ELR (cell line): ENCODE measurements at regions not wholly inside any gene's neighbourhood (a gene's known extent, or its start where the extent isn't known, plus 50 kb on each side); places are given as distances from the start of the nearest gene placed in this dataset.
"Not testable (repeated sequence)": the region's sequence is repeated elsewhere in the genome, so short reads cannot be mapped to it uniquely, and the experiment has no call there.

Experiments
- DNase-seq: peaks from one replicate; pipeline ENCODE4 v3.0.0-alpha.2; 2015; ENCODE audit warnings: low read depth

DNA sequence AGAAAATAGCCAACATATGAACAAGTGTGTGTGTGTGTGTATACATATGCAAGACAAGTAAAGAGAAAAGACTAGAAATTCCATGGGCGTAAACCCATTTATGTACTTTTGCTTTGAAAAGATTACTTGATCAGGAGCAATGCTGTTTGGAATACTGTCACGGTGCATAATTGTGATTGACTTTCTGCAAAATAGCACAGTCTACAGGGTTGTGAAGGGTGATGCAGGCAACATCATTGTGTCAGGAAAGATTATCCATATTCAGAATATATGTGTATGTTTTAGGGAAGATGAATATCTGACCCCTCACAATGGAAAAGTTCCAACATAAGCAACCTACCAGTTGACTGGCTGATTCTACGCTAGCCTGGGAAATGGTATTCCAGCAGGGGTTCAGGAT is 307.7 kb downstream of the JRKL start:
- DNase-seq: no peak

DNA sequence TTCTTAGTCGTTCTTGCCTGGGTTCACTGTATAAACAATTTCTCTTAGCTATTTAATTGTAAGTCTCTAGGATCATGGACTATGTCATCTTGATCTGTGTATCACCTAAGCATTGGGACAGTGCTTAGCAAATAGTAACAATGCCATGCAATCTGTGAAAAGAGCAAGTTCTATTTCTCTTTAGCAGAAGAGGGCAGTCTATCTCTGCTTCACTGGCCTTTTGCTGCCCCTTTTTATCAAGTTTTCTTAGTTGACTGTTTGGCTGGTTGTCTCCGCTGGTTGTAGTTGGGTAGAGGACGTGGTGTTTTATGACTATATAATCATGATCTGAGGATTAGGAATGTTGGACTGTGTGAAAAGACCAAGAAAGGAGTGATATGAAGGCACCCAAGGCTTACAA is 315.0 kb downstream of the JRKL start:
- peak; percentile 11 for DNase-seq

DNA sequence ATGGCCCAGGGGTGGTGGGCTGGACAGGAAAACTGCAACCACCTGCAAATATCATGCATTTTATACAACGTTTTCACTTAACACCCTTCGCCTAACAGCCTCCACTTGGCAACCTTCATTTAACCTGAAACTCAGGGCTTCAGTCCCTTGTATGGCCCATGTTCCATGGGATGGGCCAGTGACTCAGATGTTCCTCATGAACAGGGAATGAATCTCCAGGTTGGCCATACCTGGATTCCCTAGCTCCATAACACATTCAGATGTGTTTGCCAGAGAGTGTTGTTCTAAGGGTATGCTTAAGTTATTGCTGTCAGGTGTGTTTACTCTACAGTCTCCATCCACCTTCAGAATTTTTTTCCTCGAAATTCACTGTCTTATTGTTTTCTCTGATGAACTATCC is 316.9 kb downstream of the JRKL start:
- no peak for DNase-seq

DNA sequence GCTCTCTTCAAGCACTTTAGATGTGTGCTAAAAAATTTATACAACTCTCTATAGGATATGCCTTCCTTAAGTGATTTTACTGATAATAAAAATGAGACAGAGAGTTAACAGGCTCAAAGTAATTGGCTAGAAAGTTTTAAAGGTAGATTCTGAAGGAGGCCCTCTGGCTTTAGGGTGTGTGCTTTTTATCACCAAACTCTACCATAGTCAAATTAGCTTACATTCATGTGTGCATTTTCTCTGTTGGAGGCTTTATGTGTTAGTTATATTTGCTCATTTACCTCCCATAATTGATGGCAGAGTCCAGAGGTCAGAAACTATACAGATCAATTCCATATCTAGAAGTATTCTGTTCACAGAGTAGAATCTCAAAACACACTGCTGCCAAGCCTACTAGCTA is 317.5 kb downstream of the JRKL start:
- DNase-seq: no peak

DNA sequence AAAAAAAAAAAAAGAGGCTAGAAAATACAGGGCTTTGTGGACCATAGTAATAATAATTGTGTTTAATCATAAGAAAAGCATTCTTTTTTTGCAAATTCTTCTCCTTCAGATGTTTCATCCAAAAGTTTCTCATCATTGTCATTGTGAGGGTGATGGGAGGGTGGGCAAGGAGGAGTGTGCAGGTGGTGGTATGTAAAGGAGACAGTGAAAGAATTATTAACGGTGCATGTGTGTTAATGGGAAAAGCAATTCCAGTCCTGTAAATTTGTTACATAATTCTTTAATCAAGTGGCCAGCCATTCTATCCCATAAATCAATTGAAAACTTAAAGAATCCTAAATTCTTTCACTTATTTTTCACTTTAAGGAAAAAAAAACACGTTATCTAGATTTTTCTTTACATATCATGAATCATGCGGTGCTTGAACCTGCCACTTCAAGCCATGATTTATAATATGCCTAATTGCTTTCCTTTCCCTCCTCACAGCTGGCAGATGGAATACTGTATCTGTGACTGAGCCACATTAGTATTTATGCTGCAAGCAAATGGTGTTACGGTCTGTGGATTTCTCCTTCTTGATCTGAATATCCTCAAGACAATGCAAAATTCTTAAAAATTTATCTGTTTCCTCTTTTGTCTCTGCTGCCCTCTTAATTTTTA is 318.5 kb downstream of the JRKL start:
- DNase-seq: no peak

DNA sequence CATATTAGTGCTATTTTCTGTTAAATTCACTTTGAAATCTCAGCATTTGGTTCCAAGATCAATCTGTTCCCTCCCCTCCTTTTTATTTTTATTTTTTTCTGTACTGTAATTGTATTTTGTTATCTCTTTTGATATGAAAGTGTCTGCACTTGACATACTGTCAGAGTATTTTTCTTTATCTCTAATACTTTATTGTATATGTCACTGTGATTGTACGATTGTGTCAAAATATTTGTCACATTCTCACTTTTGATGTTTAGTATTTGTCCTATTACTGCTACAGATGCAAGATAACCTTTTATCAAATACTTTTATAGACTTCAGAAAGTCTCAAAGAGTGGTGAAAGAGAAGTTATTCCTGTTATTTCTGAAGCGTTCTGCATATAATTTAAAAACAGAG is 323.5 kb downstream of the JRKL start:
- no peak for DNase-seq

DNA sequence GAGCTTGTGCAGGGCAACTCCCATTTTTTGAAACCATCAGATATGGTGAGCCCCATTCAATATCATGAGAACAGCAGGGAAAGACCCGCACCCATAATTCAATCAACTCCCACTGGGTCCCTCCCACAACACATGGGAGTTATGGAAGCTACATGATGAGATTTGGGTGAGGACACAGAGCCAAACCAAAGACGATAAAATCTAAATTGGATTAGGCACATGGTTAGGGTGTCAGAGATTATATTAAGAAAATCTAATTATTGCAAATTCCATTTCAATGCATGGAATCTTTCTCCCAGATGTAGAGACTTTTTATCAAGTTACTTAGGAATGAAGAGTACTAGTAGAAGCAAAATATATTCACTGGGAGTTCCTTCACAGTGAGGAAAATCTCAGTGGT is 324.9 kb downstream of the JRKL start:
- DNase-seq: no peak

DNA sequence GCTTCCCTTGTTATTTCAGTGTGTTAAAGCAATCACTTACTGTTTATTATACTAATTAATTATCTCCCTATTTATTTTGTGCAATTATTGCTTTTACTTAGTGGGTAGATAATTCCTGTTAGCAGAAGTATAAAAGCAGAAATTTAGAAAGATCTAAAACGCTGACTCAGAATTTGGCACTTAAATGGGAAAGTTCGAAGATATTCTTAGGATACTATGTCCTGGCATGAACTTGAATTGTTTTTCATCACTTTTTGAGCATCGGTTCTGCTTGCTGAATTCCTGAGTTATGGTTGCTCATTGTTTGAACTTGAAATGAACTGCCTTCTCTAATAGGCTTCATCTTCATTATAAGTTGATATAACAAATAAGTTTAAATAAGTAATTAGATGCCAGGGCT is 325.4 kb downstream of the JRKL start:
- DNase-seq: no peak

DNA sequence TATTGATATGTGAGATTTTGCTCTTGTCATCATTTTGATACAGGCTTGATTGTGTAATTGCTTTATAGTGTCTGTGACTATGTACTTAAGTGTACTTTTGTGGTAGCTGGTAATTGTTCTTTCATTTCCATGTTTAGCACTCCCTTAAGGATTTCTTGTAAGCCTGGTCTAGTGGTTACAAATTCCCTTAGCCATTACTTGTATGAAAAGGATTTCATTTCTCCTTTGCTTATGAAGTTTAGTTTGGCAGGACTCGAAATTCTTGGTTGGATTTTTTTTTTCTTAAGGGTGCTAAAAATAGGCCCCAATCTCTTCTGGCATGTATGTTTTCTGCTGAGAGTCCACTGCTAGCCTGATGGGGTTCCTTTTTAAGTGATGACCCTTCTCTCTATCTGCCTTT is 346.8 kb downstream of the JRKL start:
- DNase-seq: no peak

DNA sequence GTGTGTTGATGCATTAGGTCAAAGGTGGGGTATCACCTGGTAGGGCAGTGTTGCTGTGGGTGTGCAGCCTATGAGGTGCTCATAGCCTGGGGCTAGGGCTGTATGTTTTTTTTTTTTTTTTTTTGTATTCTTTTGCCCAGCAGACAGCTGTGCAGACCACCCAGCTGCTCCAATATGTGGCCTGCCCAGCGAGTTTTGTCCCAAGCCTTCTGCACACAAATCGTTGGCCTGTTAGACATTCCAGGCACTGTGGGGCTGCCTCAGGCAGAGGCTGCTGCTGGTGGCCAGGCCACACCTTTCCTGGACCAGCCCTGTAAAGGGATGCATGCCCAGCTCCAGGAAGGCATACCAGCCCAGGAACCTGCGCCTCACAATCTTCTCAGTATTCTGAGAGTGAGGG is 348.5 kb downstream of the JRKL start:
- DNase-seq: no peak

DNA sequence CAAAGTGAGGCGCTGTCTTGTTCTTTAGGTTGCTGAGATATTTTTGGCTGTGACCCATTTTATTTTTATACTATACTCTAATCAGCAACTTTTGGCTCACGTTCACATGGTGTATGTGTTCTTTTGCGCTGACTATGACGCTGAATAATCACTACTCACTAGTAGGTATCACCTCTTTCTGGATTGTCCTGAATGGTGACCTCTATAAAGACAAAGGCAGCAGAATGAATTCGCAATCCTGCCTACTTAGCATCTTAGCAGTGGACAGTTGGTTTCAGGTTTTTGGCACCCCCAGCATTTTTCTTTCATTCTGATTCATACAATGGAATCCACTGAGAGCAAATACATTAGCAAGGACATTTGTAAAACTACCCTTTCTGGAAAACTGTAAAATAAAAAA is 351.3 kb downstream of the JRKL start:
- peak; percentile 2 for DNase-seq

DNA sequence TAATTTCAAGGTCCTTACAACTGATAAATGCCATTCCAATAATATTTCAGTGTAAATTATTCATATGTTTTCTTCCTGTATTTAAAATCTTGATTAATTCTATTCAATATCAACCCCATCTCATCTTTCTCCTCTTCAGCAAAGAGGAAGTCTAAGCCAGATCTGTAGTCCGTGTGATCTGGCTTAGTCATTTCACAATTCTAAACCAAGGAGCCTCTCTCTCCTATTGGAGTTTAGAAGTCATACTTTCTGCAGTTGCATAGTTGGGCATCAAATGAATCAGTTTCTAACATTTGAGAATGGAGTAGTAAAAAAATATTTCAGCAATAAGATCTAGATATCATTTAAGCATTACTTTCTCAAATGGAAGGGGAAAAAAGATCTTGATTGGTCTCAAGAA is 354.9 kb downstream of the JRKL start:
- no peak for DNase-seq

DNA sequence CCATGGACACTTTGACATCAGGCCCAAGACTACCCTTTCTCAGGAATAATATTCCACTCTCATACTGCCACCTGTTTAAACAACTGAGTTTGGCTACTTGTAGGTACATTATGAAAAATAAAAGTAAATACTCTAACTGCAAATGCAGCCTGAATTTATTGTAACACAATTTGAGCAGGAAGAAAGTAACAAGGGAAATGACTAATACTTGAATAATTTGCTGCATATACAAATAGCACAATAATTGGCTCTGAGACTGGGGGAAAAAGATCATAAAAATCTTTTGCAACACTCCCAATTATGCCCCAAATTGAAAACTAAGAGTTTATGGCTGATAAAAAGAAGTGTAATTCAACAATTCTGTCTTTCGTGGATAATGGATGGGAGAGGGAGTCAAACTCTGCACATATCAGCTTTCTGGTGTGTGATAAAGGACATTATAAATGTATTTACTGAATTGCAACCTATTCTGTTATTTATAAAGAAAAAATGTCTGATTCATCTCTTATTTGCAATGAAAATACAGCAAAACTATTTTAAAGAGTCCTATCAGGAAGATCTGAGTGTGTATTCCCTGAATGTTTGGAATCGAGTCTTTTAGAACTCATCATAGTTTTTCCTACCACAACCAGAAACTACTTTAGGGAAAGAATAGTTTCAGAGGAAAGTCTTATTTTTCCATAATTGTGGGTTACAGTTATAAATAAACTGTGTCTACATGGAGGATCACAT is 359.0 kb downstream of the JRKL start:
- DNase-seq: peak; percentile 76

DNA sequence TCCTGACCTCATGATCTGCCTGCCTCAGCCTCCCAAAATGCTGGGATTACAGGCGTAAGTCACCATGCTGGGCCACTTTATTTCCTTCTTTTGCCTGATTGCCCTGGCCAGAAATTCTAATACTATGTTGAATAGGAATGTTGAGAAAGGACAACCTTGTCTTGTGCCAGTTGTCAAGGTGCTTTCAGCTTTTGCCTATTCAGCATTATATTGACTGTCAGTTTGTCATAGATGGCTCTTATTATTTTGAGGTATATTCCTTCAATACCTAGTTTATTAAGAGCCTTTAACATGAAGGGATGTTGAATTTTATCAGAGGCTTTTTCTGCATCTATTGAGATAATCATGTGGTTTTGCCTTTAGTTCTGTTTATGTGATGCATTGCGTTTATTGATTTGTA is 362.0 kb downstream of the JRKL start:
- DNase-seq: not testable (repeated sequence)

DNA sequence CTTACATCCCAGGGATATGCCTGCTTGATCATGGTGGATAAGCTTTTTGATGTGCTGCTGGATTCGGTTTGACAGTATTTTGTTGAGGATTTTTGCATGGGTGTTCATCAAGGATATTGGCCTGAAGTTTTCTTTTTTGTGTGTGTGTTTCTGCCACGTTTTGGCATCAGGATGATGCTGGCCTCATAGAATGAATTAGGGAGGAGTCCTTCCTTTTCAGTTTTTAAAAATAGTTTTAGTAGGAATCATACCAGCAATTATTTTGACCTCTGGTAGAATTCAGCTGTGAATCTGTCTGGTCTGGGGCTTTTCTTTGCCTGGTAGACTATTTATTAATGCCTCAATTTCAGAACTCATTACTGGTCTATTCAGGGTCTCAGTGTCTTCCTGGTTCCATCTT is 362.4 kb downstream of the JRKL start:
- no peak for DNase-seq

DNA sequence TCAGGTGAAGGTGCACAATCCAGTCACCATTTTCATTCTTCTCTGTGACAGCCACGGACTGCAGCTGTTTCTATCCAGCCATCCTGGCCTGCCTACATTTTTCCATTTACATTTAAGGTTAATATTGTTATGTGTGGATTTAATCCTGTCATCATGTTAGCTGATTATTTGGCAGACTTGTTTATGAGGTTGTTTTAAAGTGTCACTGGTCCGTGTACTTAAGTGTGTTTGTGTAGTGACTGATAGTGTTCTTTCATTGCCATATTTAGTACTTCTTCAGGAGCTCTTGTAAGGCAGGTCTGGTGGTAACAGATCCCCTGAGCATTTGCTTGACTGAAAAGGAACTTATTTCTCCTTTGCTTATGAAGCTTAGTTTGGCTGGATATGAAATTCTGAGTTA is 364.2 kb downstream of the JRKL start:
- DNase-seq: no peak

DNA sequence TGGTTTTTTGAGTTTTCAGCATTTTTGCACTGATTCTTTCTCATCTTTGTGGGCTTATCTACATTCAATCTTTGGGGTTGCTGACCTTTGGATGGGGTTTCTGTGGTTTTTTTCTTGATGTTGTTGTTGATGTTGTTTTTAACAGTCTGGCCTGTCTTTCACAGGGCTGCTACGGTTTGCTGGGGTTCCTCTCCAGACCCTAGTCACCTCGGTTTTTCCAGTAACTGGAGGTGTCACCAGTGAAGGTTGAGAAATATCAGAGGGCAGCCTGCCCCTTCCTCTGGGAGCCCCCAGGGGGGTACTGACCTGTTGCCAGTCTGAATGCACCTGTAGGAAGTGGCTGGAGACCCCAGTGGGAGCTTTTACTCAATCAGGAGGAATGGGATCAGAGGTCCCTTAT is 365.4 kb downstream of the JRKL start:
- DNase-seq: no peak

DNA sequence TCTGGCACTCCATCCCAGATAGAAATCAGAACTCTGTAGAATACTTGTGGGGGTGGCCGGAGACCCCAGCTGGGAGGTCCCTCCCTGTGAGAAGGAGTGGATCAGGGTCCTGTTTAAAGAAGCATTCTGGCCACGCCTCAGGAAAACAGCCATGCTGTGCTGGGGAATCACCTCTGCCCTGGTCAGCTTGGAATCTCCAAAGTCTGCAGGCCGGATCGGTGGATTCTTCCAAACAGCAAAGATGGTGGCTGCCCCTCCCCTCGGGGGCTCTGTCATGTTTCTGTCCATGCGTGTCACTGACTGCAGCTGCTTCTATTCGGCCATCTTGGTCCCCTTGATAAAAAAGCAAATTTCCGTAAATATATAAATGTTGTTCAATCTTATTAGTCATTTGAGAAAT is 365.9 kb downstream of the JRKL start:
- no peak for DNase-seq

DNA sequence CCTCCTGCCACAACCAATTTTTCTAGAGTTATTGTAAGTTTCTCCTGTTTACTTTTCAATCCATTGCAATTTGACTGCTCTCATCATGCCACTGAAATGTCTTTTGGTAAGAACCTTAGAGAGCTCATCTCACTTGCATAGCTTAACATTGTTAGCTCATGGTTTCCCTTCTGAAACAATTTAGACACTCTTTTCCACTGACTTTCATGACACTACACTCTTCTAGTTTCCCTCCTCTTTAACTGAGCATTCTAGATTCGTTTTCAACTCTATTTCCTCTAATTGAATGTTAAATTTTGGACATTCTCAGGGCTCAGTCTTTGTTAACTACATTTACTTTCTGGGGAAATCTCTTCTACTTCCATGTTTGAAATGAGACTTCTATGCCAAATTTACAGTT is 369.1 kb downstream of the JRKL start:
- DNase-seq: no peak

DNA sequence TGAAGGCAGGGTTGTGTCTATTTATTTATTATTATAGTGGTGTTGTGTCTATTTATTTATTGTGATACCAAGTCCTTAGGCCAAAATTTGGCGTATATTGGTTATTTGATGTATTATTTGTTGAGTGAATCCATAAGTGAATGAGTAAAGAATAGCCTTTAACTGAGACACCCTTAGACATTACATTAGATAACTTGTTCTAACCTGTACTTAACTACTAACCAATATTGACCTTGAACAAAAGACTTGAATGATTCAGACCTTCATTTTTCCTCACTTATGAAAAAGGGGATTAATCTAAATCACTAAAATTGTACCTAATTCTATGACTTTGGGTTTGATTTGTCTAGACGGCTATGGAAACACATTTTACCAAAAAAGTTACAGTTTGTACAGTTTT is 370.5 kb downstream of the JRKL start:
- no peak for DNase-seq

DNA sequence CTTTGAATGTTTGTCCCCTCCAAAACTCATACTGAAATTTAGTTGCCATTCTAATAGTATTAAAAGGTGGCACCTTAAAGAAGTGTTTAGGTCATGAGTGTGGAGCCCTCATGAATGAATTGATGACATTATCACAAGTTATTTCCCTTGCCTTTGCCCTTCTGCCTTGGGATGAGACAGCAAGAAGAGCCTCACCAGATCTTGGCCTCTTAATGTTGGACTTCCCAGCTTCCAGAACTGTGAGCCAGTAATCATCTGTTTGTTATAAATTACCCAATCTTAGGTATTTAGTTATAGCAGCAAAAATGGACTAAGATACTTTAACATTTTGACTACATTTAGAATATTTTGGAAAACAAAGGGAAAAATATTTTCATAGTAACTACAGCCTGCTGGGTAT is 371.0 kb downstream of the JRKL start:
- no peak for DNase-seq

DNA sequence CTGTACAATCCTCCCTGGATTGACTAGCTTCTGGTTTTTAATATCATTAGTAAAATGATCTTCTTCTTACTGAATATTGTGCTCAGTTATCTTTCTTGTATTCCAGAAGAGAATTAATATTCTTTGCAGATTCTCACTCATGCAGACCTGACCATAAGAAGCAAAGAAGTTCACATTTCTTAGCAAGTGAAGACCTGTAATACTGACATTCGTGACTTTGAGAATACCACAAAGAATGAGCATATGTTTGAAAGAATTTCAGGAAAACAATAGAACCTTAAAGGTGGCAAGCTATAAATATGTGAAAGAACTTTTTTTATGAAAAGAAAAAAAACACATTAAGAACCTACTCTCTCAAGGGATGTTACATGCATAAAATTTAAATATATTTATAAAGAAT is 371.6 kb downstream of the JRKL start:
- DNase-seq: no peak

DNA sequence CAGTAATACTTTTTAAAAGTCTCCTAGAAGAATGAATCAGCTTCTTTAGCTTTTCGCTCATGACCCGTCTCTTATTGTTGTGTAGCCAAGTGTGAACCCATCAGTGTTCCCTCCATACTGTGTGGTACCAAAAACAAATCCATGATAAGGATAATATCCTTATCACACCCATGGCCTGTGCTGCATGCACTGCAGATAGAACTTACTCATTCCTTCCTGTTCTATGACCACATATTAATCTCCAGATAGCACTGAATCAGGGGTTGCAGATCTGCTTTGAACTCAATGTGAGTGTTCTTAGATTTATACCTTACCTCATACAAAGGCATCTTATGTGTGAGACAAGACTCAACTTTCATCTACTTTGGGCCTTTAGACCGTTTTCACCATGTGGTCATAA is 373.4 kb downstream of the JRKL start:
- no peak for DNase-seq

DNA sequence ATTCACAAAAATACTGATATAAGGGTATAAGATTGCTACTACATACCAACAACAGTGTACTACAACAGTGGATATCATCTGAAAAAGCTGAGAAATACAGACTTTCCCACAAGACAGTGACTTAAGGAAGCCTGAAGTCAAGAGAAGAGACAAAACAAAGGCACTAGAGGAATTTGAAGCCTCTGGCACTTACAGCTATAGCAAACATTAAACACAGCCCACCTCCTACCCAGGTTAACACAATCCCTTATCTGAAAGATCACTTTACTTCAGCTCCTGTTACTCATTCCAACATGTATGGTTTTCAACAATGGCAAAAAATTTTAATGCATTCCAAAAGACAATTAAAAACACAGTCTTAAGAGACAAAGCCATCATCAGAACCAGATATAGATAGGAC is 388.5 kb downstream of the JRKL start:
- no peak for DNase-seq
